ENCODE measurements at regions not wholly inside any gene's neighbourhood (a gene's known extent, or its start where the extent isn't known, plus 50 kb on each side); places are given as distances from the start of the nearest gene placed in this dataset.

- H3K9ac ChIP-seq (ENCODE audit: insufficient read depth, low read length, poor library complexity, severe bottlenecking): no peak overlapping the region
- no peaks in the 10 kb centered on the region for H3K27me3 ChIP-seq (ENCODE audit: control insufficient read depth in 2 of 2, insufficient read depth in 2 of 2, low read length in 2 of 2)
- DNase-seq: no peak
- H3K36me3 ChIP-seq (replicated peaks in 1 of 2; ENCODE audit: control insufficient read depth in 1 of 2, insufficient read depth in 2 of 2, low read length in 2 of 2): no peaks in the 10 kb centered on the region
- H3K79me2 ChIP-seq (ENCODE audit: insufficient read depth, low read length): no peaks in the 10 kb centered on the region
- no peak for TF ChIP-seq CTCF (IDR thresholded peaks at IDR 0.05)
- H3K27me3 Mint-ChIP-seq (ENCODE audit: low read depth in 3 of 3): peaks cover 0 to 1% (median 0%) of the 10 kb centered on the region in 3 donors
- H3K4me2 ChIP-seq (replicated peaks; ENCODE audit: extremely low read depth, low read length, poor library complexity, severe bottlenecking): no peak overlapping the region
- H3K4me1 ChIP-seq (ENCODE audit: control insufficient read depth in 1 of 2, insufficient read depth in 2 of 2, low read length in 2 of 2): no peaks in the 10 kb centered on the region
- H3K9me3 Mint-ChIP-seq: peaks cover 0 to 7% (median 0%) of the 10 kb centered on the region in 7 donors
- H3K4me1 Mint-ChIP-seq: no peaks in the 10 kb centered on the region
- no peak overlapping the region for H3K4me3 Mint-ChIP-seq
- H3K9me3 ChIP-seq (replicated peaks in 1 of 2; ENCODE audit: control insufficient read depth in 1 of 2, insufficient read depth in 1 of 2, low read length in 2 of 2): no peaks in the 10 kb centered on the region
- H3K27ac Mint-ChIP-seq: no peak overlapping the region
- H4K20me1 ChIP-seq (ENCODE audit: insufficient read depth, low read length): no peaks in the 10 kb centered on the region
- intact Hi-C loops (cut with micrococcal nuclease): no loop called here
- H3K4me3 ChIP-seq (replicated peaks in 1 of 3; ENCODE audit: low read depth in 2 of 3, low read length in 3 of 3): no peak overlapping the region
- no peak overlapping the region for H2AFZ ChIP-seq (ENCODE audit: insufficient read depth, low read depth, low read length, poor library complexity, severe bottlenecking)
- no peak overlapping the region for H3K27ac ChIP-seq (ENCODE audit: low read depth in 1 of 2, low read length in 2 of 2)
- no peaks in the 10 kb centered on the region for H3K36me3 Mint-ChIP-seq
- WGBS (ENCODE audit: insufficient coverage): 93% methylated on average over 4 of the region's 4 CpGs
These were observed 210.1 kb downstream of the PCDH7 start for GRCh38 chr4:30930276-30930675.

- H3K27me3 Mint-ChIP-seq (ENCODE audit: low read depth in 3 of 3): peaks cover 0 to 1% (median 0%) of the 10 kb centered on the region in 3 donors
- intact Hi-C loops (cut with micrococcal nuclease): no loop called here
- no peak overlapping the region for H3K27ac ChIP-seq (ENCODE audit: low read depth in 1 of 2, low read length in 2 of 2)
- no peak overlapping the region for H3K9ac ChIP-seq (ENCODE audit: insufficient read depth, low read length, poor library complexity, severe bottlenecking)
- no peaks in the 10 kb centered on the region for H3K4me1 Mint-ChIP-seq
- no peak for DNase-seq
- H3K9me3 Mint-ChIP-seq: peaks cover 0 to 2% (median 0%) of the 10 kb centered on the region in 7 donors
- H3K4me3 Mint-ChIP-seq: no peak overlapping the region
- H2AFZ ChIP-seq (ENCODE audit: insufficient read depth, low read depth, low read length, poor library complexity, severe bottlenecking): no peak overlapping the region
- no peak overlapping the region for H3K27ac Mint-ChIP-seq
- H3K4me3 ChIP-seq (replicated peaks in 1 of 3; ENCODE audit: low read depth in 2 of 3, low read length in 3 of 3): no peak overlapping the region
- no peaks in the 10 kb centered on the region for H3K79me2 ChIP-seq (ENCODE audit: insufficient read depth, low read length)
- no peaks in the 10 kb centered on the region for H4K20me1 ChIP-seq (ENCODE audit: insufficient read depth, low read length)
- H3K36me3 Mint-ChIP-seq: no peaks in the 10 kb centered on the region
- H3K4me2 ChIP-seq (replicated peaks; ENCODE audit: extremely low read depth, low read length, poor library complexity, severe bottlenecking): no peak overlapping the region
- no peaks in the 10 kb centered on the region for H3K36me3 ChIP-seq (replicated peaks in 1 of 2; ENCODE audit: control insufficient read depth in 1 of 2, insufficient read depth in 2 of 2, low read length in 2 of 2)
- no CpG with 5 or more reads among the region's 3 CpGs for WGBS (ENCODE audit: insufficient coverage)
- H3K9me3 ChIP-seq (replicated peaks in 1 of 2; ENCODE audit: control insufficient read depth in 1 of 2, insufficient read depth in 1 of 2, low read length in 2 of 2): no peaks in the 10 kb centered on the region
- TF ChIP-seq CTCF (IDR thresholded peaks at IDR 0.05): no peak
- H3K27me3 ChIP-seq (ENCODE audit: control insufficient read depth in 2 of 2, insufficient read depth in 2 of 2, low read length in 2 of 2): no peaks in the 10 kb centered on the region
- H3K4me1 ChIP-seq (ENCODE audit: control insufficient read depth in 1 of 2, insufficient read depth in 2 of 2, low read length in 2 of 2): no peaks in the 10 kb centered on the region
These were observed 212.4 kb downstream of the PCDH7 start for GRCh38 chr4:30932581-30932980.
